Keratinocyte (primary cell): ENCODE measurements at regions not wholly inside any gene's neighbourhood (a gene's known extent, or its start where the extent isn't known, plus 50 kb on each side); places are given as distances from the start of the nearest gene placed in this dataset.

Experiments
- DNase-seq: peaks from one replicate; pipeline ENCODE4 v3.0.0-alpha.2; 2011; ENCODE audit warnings: low read depth, missing footprints, low spot score
- FAIRE-seq: peaks from 2 replicates; lab custom pipeline; 2011; peaks lifted over from hg19 to GRCh38; lab: Jason Lieb, UNC
- H2AFZ ChIP-seq: 2 replicates; pipeline ENCODE4 v1.6.0; 2012; ENCODE audit warnings: low read length, control low read depth, inconsistent platforms; ENCODE audit not compliant: control insufficient read depth
- H3K27ac ChIP-seq: 2 replicates; pipeline ENCODE4 v1.5.1; 2011; ENCODE audit warnings: low read length; ENCODE audit not compliant: control insufficient read depth, insufficient read depth
- H3K27me3 ChIP-seq: 3 replicates; pipeline ENCODE4 v1.6.0; 2011; ENCODE audit warnings: low read length; ENCODE audit not compliant: control insufficient read depth, insufficient read depth; ENCODE audit errors: extremely low read depth
- H3K36me3 ChIP-seq, 2 experiments: 2 replicates in 1 of 2; 3 replicates in 1 of 2; pipeline ENCODE4 v1.5.1; 2011; ENCODE audit warnings: low read length in 2 of 2, mild to moderate bottlenecking in 1 of 2; ENCODE audit not compliant: control insufficient read depth in 2 of 2, insufficient read depth in 2 of 2; ENCODE audit errors: extremely low read depth in 1 of 2
- H3K4me1 ChIP-seq: 3 replicates; pipeline ENCODE4 v1.5.1; 2011; ENCODE audit warnings: low read length; ENCODE audit not compliant: control insufficient read depth, insufficient read depth; ENCODE audit errors: extremely low read depth
- H3K4me2 ChIP-seq: 3 replicates; pipeline ENCODE4 v1.6.0; 2011; ENCODE audit warnings: low read depth, low read length; ENCODE audit not compliant: control insufficient read depth, insufficient read depth; ENCODE audit errors: extremely low read depth
- H3K4me3 ChIP-seq, 3 experiments: fragments of 200-600 bp in 1 of 3; sonication (generic) in 1 of 3; 2 replicates in 2 of 3; 3 replicates in 1 of 3; pipeline ENCODE4 v1.5.1; 2011 to 2016; ENCODE audit warnings: low read length in 3 of 3, mild to moderate bottlenecking in 3 of 3, control low read depth in 2 of 3, inconsistent platforms in 1 of 3, low read depth in 1 of 3, mixed read lengths in 1 of 3, mixed run types in 1 of 3, moderate library complexity in 1 of 3; ENCODE audit not compliant: control insufficient read depth in 2 of 3, insufficient read depth in 2 of 3; ENCODE audit errors: extremely low read depth in 1 of 3
- H3K79me2 ChIP-seq: 2 replicates; pipeline ENCODE4 v1.6.0; 2012; ENCODE audit warnings: low read length; ENCODE audit not compliant: control insufficient read depth, insufficient read depth
- H3K9ac ChIP-seq: 3 replicates; pipeline ENCODE4 v1.6.0; 2011; ENCODE audit warnings: low read length; ENCODE audit not compliant: control insufficient read depth, insufficient read depth; ENCODE audit errors: extremely low read depth
- H3K9me1 ChIP-seq: 3 replicates; pipeline ENCODE4 v1.6.0; 2011; ENCODE audit warnings: low read length; ENCODE audit not compliant: control insufficient read depth, insufficient read depth; ENCODE audit errors: extremely low read depth
- H3K9me3 ChIP-seq: 2 replicates; pipeline ENCODE4 v1.5.1; 2012; ENCODE audit warnings: low read depth, low read length; ENCODE audit not compliant: control insufficient read depth
- H4K20me1 ChIP-seq: 3 replicates; pipeline ENCODE4 v1.6.0; 2011; ENCODE audit warnings: low read length; ENCODE audit not compliant: control insufficient read depth, insufficient read depth; ENCODE audit errors: extremely low read depth
- CTCF ChIP-seq, 3 experiments: IDR thresholded peaks in 1 of 3; conservative IDR thresholded peaks in 1 of 3; optimal IDR thresholded peaks in 1 of 3; 2 replicates in 2 of 3; 3 replicates in 1 of 3; pipeline versions ENCODE3 to v1.5.1; 2011; ENCODE audit warnings: low read length in 3 of 3, mild to moderate bottlenecking in 3 of 3, moderate library complexity in 2 of 3, control low read depth in 1 of 3, inconsistent platforms in 1 of 3; ENCODE audit not compliant: insufficient read depth in 2 of 3; ENCODE audit errors: extremely low read depth in 1 of 3
- EZH2 ChIP-seq: IDR thresholded peaks from one replicate; pipeline ENCODE4 v1.6.1; 2012; ENCODE audit warnings: inconsistent platforms, mild to moderate bottlenecking, low read length, moderate library complexity
- dilution Hi-C: fragments of 300-500 bp; cut with MboI; formaldehyde crosslinking; loops from one replicate; pipeline ENCODE4 v1.7.0; 2020; ENCODE audit warnings: low sequenced_read_pairs; ENCODE audit not compliant: extremely low pct_ligation_motif_present

- H4K20me1 ChIP-seq, result no peaks in the 10 kb centered on the region
- H3K9ac ChIP-seq, result no peak overlapping the region
- dilution Hi-C loops, result no loop called here
- H2AFZ ChIP-seq, result no peak overlapping the region
- FAIRE-seq (no peak), DNase-seq (no peak)
- TF ChIP-seq CTCF (optimal IDR thresholded peaks at IDR 0.05 in 1 of 3, IDR thresholded peaks at IDR 0.05 in 1 of 3, conservative IDR thresholded peaks at IDR 0.05 in 1 of 3; ENCODE audit: extremely low read depth in 1 of 3, insufficient read depth in 2 of 3, low read length in 3 of 3) (no peak), EZH2 (no peak)
- no peaks in the 10 kb centered on the region for H3K9me1 ChIP-seq
- H3K27me3 ChIP-seq, result no peaks in the 10 kb centered on the region
- no peaks in the 10 kb centered on the region for H3K36me3 ChIP-seq
- H3K4me2 ChIP-seq, result no peak overlapping the region
- no peaks in the 10 kb centered on the region for H3K9me3 ChIP-seq
- no peaks in the 10 kb centered on the region for H3K4me1 ChIP-seq
- H3K4me3 ChIP-seq, result no peak overlapping the region
- no peaks in the 10 kb centered on the region for H3K79me2 ChIP-seq
- H3K27ac ChIP-seq, result no peak overlapping the region
Measured at GRCh38 chr1:219105893-219106292, 67.8 kb upstream of the LYPLAL1 start.

GRCh38 chr1:219109424-219110018 is 64.2 kb upstream of the LYPLAL1 start:
- no peak overlapping the region for H3K4me3 ChIP-seq
- TF ChIP-seq CTCF (optimal IDR thresholded peaks at IDR 0.05 in 1 of 3, IDR thresholded peaks at IDR 0.05 in 1 of 3, conservative IDR thresholded peaks at IDR 0.05 in 1 of 3; ENCODE audit: extremely low read depth in 1 of 3, insufficient read depth in 2 of 3, low read length in 3 of 3), result no peak
- no peak for TF ChIP-seq EZH2
- no peaks in the 10 kb centered on the region for H3K36me3 ChIP-seq
- no peaks in the 10 kb centered on the region for H4K20me1 ChIP-seq
- H3K79me2 ChIP-seq, result no peaks in the 10 kb centered on the region
- FAIRE-seq, result no peak
- DNase-seq, result no peak
- H2AFZ ChIP-seq, result no peak overlapping the region
- no peak overlapping the region for H3K4me2 ChIP-seq
- H3K9me1 ChIP-seq, result no peaks in the 10 kb centered on the region
- dilution Hi-C loops, result no loop called here
- H3K4me1 ChIP-seq, result no peaks in the 10 kb centered on the region
- H3K9me3 ChIP-seq, result no peaks in the 10 kb centered on the region
- no peaks in the 10 kb centered on the region for H3K27me3 ChIP-seq
- H3K27ac ChIP-seq, result no peak overlapping the region
- H3K9ac ChIP-seq, result no peak overlapping the region
